Gastroesophageal sphincter (tissue), 4 donors: ENCODE measurements at regions not wholly inside any gene's neighbourhood (a gene's known extent, or its start where the extent isn't known, plus 50 kb on each side); places are given as distances from the start of the nearest gene placed in this dataset.
A peak's percentile ranks its signal among the peaks of the same experiment; 100 is the strongest.

Experiments
- ATAC-seq: fragments of 150-250 bp; one replicate; pipeline ENCODE4 v1.9.1; 2016; ENCODE audit warnings: mild to moderate bottlenecking, moderate library complexity
- H3K27ac ChIP-seq, 4 donors: fragments of 200-600 bp; sonication (generic) in 3 of 4; 1 replicate in 3 of 4; 2 replicates in 1 of 4; pipeline ENCODE4 v1.5.1; 2016 to 2019
- H3K27me3 ChIP-seq: fragments of 200-600 bp; sonication (generic); one replicate; pipeline ENCODE4 v1.5.1; 2019
- H3K36me3 ChIP-seq, 2 donors: fragments of 200-600 bp; sonication (generic); one replicate each; pipeline ENCODE4 v1.5.1; 2019; ENCODE audit warnings: control low read depth in 1 of 2
- H3K4me1 ChIP-seq, 3 donors: fragments of 200-600 bp; sonication (generic); 1 replicate in 2 of 3; 2 replicates in 1 of 3; pipeline ENCODE4 v1.5.1; 2016 to 2019; ENCODE audit warnings: control low read depth in 2 of 3
- H3K4me3 ChIP-seq, 2 donors: fragments of 200-600 bp; sonication (generic); one replicate each; pipeline ENCODE4 v1.5.1; 2019; ENCODE audit warnings: mild to moderate bottlenecking in 1 of 2, moderate library complexity in 1 of 2
- H3K9me3 ChIP-seq, 3 donors: fragments of 200-600 bp; sonication (generic); one replicate each; pipeline ENCODE4 v1.5.1; 2017 to 2019; ENCODE audit warnings: control low read depth in 2 of 3
- EP300 ChIP-seq: sonication (generic); formaldehyde crosslinking; IDR thresholded peaks from one replicate; pipeline ENCODE4 v1.6.1; 2017; ENCODE audit warnings: antibody characterized with exemption, mild to moderate bottlenecking
- POLR2A ChIP-seq, 2 donors: fragments of 450-650 bp; IDR thresholded peaks; one replicate each; pipeline ENCODE4 v1.6.1; 2017; ENCODE audit warnings: antibody characterized with exemption in 2 of 2, mild to moderate bottlenecking in 2 of 2, moderate library complexity in 1 of 2
- POLR2AphosphoS5 ChIP-seq: sonication (generic); formaldehyde crosslinking; IDR thresholded peaks from one replicate; pipeline ENCODE4 v1.6.1; 2017; ENCODE audit warnings: antibody characterized with exemption
- WGBS, 2 donors: methylation state at CpG; one replicate each; pipeline ENCODE4 v1.1.5; 2018; ENCODE audit warnings: low coverage in 1 of 2; 5-methylcytosine and 5-hydroxymethylcytosine counted together
- TF ChIP-seq, protein P1 (sequence below), 4 experiments: fragments of 200-600 bp in 2 of 4; fragments of 450-650 bp in 2 of 4; sonication (generic) in 1 of 4; IDR thresholded peaks; one replicate each; pipeline ENCODE4 v1.5.1; 2017 to 2019; ENCODE audit warnings: antibody characterized with exemption in 4 of 4, mild to moderate bottlenecking in 2 of 4, moderate library complexity in 2 of 4

DNA sequence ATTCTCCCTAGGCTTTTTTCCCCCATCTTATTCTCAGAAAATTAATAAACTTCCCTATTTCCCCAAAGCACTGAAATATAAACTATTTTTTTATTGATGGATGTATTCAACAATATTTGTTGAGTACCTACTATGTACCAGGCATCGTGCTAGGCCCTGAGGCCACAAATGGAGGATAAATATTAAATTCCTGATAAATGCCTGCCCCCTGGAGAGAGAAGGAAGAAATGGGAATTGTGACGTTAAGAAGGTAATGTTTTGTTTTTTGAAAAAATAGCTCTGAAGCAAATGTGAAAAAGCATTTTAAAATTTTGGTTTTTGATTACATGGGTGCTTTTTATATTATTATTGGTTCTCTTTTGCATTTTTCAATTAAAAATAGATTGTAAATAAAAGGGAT is 60.5 kb upstream of the DPT start:
- Histone ChIP-seq H3K9me3 (no peaks in the 10 kb centered on the region), H3K4me3 (no peak overlapping the region), H3K4me1 (peaks cover 0 to 5% (median 0%) of the 10 kb centered on the region in 3 donors), H3K36me3 (no peaks in the 10 kb centered on the region), H3K27ac (no peak overlapping the region), H3K27me3 (no peaks in the 10 kb centered on the region)
- TF ChIP-seq POLR2AphosphoS5 = no peak
- no peak for TF ChIP-seq EP300
- TF ChIP-seq, protein P1, sequence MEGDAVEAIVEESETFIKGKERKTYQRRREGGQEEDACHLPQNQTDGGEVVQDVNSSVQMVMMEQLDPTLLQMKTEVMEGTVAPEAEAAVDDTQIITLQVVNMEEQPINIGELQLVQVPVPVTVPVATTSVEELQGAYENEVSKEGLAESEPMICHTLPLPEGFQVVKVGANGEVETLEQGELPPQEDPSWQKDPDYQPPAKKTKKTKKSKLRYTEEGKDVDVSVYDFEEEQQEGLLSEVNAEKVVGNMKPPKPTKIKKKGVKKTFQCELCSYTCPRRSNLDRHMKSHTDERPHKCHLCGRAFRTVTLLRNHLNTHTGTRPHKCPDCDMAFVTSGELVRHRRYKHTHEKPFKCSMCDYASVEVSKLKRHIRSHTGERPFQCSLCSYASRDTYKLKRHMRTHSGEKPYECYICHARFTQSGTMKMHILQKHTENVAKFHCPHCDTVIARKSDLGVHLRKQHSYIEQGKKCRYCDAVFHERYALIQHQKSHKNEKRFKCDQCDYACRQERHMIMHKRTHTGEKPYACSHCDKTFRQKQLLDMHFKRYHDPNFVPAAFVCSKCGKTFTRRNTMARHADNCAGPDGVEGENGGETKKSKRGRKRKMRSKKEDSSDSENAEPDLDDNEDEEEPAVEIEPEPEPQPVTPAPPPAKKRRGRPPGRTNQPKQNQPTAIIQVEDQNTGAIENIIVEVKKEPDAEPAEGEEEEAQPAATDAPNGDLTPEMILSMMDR (IDR thresholded peaks at IDR 0.05) = peak in 1 of 4 experiments; percentile 13
- 13 to 66% methylated on average over 1 to 2 of the region's 2 CpGs for WGBS, 2 donors
- ATAC-seq = no peak

DNA sequence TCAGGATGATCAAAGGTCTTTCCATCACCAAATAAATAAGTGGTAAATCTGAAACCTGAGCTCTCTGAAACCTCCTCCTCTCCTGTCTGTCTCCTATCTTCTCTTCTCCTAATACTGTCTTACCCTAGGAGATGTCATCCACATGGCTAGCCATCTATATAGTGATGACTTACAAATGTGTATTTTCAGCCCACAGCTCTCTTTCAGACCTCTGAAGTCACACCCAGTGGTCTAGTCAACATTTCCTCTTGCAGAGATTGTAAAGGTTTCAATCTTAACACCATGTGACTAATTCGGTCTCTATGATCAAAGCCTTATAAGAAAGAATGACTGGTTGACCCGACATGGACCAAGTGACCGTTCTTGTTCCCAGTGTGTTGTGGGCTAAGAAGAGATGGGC is 63.1 kb upstream of the DPT start:
- WGBS, 2 donors = 85% methylated on average over 3 of the region's 3 CpGs; no CpG with 5 or more reads in 1 of the 2 donors
- H3K4me1 ChIP-seq = no peaks in the 10 kb centered on the region
- H3K36me3 ChIP-seq = no peaks in the 10 kb centered on the region
- no peaks in the 10 kb centered on the region for H3K9me3 ChIP-seq
- no peak overlapping the region for H3K4me3 ChIP-seq
- ATAC-seq = no peak
- no peaks in the 10 kb centered on the region for H3K27me3 ChIP-seq
- H3K27ac ChIP-seq = no peak overlapping the region
- TF ChIP-seq POLR2A (IDR thresholded peaks at IDR 0.05) (no peak), POLR2AphosphoS5 (no peak), EP300 (no peak)
- TF ChIP-seq, protein P1 (IDR thresholded peaks at IDR 0.05) = no peak

DNA sequence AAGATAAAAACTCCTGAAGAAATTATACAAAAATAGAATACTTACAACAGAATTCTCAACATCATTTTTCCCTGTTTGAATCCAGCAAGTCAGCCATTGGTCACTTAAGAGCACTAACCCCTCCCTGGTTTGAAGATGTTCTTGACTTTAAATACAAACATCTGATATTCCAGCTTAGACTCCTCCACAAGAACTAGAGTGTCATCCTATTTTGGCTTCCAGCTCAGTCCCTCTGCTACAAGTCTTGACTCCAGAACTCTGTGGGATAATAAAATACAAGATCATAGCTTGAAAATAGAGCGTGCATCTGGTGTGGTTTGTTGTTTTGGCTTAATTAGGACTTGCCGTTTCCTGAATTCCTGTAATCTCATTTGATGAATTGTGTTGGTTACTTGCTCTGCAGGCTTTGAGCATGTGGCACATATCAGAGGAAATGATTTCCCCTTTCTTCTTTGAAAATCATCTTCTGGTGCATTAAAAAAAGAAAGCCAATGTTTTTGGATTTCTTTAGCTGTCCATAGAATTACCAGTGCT is 63.7 kb upstream of the DPT start:
- TF ChIP-seq, protein P1 (IDR thresholded peaks at IDR 0.05) = no peak
- no peak for TF ChIP-seq POLR2A (IDR thresholded peaks at IDR 0.05)
- no peak for TF ChIP-seq POLR2AphosphoS5
- no peak for TF ChIP-seq EP300
- Histone ChIP-seq H3K4me3 (no peak overlapping the region), H3K9me3 (no peaks in the 10 kb centered on the region), H3K36me3 (no peaks in the 10 kb centered on the region), H3K27ac (no peak overlapping the region), H3K4me1 (no peaks in the 10 kb centered on the region), H3K27me3 (no peaks in the 10 kb centered on the region)
- WGBS, 2 donors = 32 to 67% methylated on average over 2 of the region's 2 CpGs
- no peak for ATAC-seq

DNA sequence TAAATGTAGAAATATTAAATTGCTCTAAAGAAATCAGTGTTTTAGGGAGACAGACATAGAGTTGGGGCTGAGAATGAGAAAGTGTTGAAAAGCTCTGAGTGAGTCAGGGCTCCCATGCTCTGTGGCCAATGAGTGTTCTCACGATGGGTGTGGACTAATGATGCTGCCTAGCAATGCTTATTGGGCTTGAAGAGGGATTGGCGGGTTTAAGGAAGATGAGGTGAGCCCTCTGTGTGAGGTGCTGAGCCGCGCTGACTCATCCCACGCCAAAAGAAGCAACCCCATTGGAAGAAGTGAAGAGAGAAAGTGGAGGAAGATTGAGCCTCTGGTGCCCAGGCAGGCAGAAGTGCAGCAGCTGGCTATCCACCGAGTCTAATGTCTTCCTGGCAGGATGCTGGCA is 65.1 kb upstream of the DPT start:
- no peaks in the 10 kb centered on the region for H3K36me3 ChIP-seq
- WGBS, 2 donors = 60 to 91% methylated on average over 1 to 6 of the region's 6 CpGs
- no peaks in the 10 kb centered on the region for H3K4me1 ChIP-seq
- TF ChIP-seq POLR2A (IDR thresholded peaks at IDR 0.05) = no peak
- no peaks in the 10 kb centered on the region for H3K27me3 ChIP-seq
- ATAC-seq = no peak
- no peak overlapping the region for H3K27ac ChIP-seq
- no peak overlapping the region for H3K4me3 ChIP-seq
- no peaks in the 10 kb centered on the region for H3K9me3 ChIP-seq

DNA sequence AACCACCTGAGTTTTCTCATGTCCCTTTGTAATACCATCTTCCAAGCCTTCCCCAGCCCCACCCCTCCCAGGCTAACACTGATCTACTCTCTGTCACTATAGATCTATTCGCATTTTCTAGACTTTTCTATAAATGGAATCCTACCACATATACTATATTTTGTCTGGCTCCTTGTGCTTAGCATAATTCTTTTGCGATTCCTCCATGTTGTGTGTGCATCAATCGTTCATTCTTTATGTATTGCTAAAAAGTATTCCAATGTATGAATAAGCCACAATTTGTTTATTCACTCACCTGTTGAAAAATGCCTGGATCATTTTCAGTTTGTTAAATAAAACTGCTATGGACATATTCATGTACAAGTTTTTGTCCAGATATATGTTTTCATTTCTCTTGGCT is 66.7 kb upstream of the DPT start:
- Histone ChIP-seq H3K27me3 (no peaks in the 10 kb centered on the region), H3K4me1 (no peaks in the 10 kb centered on the region), H3K36me3 (no peaks in the 10 kb centered on the region), H3K4me3 (no peak overlapping the region), H3K27ac (no peak overlapping the region), H3K9me3 (no peaks in the 10 kb centered on the region)
- TF ChIP-seq POLR2AphosphoS5 (no peak), POLR2A (IDR thresholded peaks at IDR 0.05) (no peak), EP300 (no peak)
- TF ChIP-seq, protein P1 (IDR thresholded peaks at IDR 0.05) = no peak
- no peak for ATAC-seq
- WGBS, 2 donors = 92 to 93% methylated on average over 3 of the region's 3 CpGs
